Central memory CD8-positive, alpha-beta T cell (primary cell): ENCODE measurements at regions not wholly inside any gene's neighbourhood (a gene's known extent, or its start where the extent isn't known, plus 50 kb on each side); places are given as distances from the start of the nearest gene placed in this dataset.

Source experiments
- ATAC-seq: fragments of 150-1000 bp; cut with Tn5 transposase; replicated peaks from 2 replicates; pipeline ENCODE4 v1.10.0; 2022; ENCODE audit warnings: mild to moderate bottlenecking, moderate FRiP score, moderate number of reproducible peaks; ENCODE audit not compliant: poor library complexity, severe bottlenecking; ENCODE audit errors: extremely low read depth
- DNase-seq, 2 donors: peaks; one replicate each; pipeline ENCODE4 v3.0.0; 2021; ENCODE audit warnings: low spot score in 2 of 2
- H3K27ac Mint-ChIP-seq: one replicate; pipeline ENCODE4 v1.8.0; 2022; ENCODE audit warnings: low read depth, mild to moderate bottlenecking, moderate library complexity, mixed read lengths
- H3K27me3 Mint-ChIP-seq: one replicate; pipeline ENCODE4 v1.8.0; 2022; ENCODE audit warnings: mixed read lengths
- H3K36me3 Mint-ChIP-seq: one replicate; pipeline ENCODE4 v1.8.0; 2022; ENCODE audit warnings: mild to moderate bottlenecking, moderate library complexity, mixed read lengths; ENCODE audit not compliant: insufficient read depth
- H3K4me1 Mint-ChIP-seq: one replicate; pipeline ENCODE4 v1.8.0; 2022; ENCODE audit warnings: mixed read lengths
- H3K4me3 Mint-ChIP-seq: one replicate; pipeline ENCODE4 v1.8.0; 2022; ENCODE audit warnings: mild to moderate bottlenecking, moderate library complexity, mixed read lengths
- H3K9me3 Mint-ChIP-seq: one replicate; pipeline ENCODE4 v1.8.0; 2022; ENCODE audit warnings: mixed read lengths

DNA sequence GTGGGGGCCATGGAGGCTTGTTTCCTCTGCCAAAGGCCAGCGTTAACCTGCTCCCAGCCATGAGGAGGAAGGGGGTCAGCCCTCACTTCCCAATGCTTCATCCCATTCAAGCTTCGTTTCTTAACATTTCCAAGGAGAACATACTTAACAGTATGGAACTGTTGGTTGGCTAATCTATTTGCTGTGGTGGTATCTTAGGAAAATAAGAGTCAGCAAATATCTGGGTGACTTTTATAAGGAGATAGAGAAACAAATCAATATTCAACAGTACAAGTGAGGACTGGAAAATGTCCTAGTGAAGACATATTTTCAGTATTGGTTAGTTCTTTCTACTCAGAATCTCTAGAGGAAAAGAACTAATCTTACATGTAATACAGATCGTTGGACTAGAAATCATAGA, 223.8 kb upstream of the ARRDC4 start:
- DNase-seq = no peak
- H3K9me3 Mint-ChIP-seq = no peaks in the 10 kb centered on the region

DNA sequence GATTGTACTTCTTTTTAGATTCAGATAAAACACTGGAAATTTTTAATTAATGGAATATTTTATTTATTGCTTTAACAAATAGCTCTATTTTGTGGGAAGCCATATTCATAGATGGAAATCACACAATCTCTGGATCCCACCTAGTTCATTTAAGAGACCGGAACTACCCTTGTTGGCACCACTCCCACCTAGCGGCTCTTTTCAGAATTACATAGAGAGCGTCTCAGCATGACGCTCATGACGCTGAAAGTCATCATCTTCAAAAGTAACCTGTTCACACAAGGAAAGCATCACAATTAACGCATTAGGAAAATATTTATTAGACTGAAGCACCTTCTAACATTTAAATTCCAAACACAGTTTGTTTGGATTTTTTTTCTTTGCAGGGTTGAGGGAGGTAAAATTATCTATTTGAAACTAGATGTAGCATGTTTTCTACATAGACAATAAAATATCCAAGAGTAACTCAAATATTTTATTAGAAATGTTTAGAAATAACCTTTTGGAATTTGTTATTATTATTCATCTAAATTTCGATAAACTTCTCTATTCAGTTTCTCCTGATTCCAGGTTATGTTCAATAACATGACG, 214.9 kb upstream of the ARRDC4 start:
- DNase-seq = no peak

More for the DNA sequence above, 223.8 kb upstream of the ARRDC4 start:
- no peaks in the 10 kb centered on the region for H3K4me1 Mint-ChIP-seq
- ATAC-seq = no peak
- H3K27ac Mint-ChIP-seq = no peak overlapping the region
- no peak overlapping the region for H3K4me3 Mint-ChIP-seq
- no peaks in the 10 kb centered on the region for H3K27me3 Mint-ChIP-seq
- H3K36me3 Mint-ChIP-seq = peaks cover 2% of the 10 kb centered on the region

DNA sequence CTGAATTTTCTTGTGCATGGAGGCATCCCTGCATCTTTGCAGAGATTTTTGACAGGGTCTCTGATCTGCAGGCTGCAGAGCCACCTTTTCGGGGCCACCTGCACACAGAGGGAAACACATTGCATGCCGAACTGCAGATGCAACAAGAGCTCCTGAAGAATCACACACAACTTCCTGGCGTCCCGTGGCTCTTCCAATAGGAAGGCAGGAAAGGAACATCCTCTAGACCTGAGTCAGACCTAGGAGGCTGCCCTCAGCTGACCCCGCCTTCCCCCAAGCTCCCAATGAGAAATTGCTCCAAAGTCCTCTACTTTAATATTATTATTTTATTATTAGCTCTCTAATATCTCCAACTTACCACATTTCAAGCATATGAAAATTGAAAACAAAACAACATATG, 213.2 kb upstream of the ARRDC4 start:
- DNase-seq (no peak), ATAC-seq (no peak)
- Mint-ChIP-seq H3K27ac (no peak overlapping the region), H3K4me1 (no peaks in the 10 kb centered on the region), H3K36me3 (no peaks in the 10 kb centered on the region), H3K4me3 (no peak overlapping the region), H3K27me3 (no peaks in the 10 kb centered on the region), H3K9me3 (no peaks in the 10 kb centered on the region)

More for the DNA sequence above, 214.9 kb upstream of the ARRDC4 start:
- H3K27ac Mint-ChIP-seq = no peak overlapping the region
- H3K4me3 Mint-ChIP-seq = no peak overlapping the region
- ATAC-seq = no peak
- H3K9me3 Mint-ChIP-seq = no peaks in the 10 kb centered on the region
- H3K36me3 Mint-ChIP-seq = no peaks in the 10 kb centered on the region
- no peaks in the 10 kb centered on the region for H3K4me1 Mint-ChIP-seq
- no peaks in the 10 kb centered on the region for H3K27me3 Mint-ChIP-seq

DNA sequence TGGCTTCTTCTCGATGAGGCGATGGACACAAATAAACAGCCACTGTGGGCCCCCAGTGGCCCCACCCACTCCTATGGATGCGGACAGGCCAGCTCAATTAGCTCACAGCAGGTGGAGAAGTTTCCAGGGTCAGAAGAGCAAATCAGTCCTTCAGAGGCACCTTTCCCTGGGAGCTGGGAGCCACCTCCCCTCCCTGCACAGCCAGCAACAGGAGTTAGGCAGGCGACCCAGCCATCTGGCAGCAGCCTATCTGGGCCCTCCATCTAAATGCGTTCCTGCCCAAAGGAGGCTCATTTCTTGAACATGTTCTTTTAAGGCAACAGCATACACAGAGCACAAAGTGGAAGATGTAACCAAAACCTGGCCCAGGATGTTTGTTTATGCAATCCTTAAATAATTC, 211.9 kb upstream of the ARRDC4 start:
- Mint-ChIP-seq H3K27ac (no peak overlapping the region), H3K4me1 (no peaks in the 10 kb centered on the region), H3K36me3 (no peaks in the 10 kb centered on the region), H3K4me3 (no peak overlapping the region), H3K27me3 (no peaks in the 10 kb centered on the region), H3K9me3 (no peaks in the 10 kb centered on the region)
- DNase-seq (no peak), ATAC-seq (no peak)

DNA sequence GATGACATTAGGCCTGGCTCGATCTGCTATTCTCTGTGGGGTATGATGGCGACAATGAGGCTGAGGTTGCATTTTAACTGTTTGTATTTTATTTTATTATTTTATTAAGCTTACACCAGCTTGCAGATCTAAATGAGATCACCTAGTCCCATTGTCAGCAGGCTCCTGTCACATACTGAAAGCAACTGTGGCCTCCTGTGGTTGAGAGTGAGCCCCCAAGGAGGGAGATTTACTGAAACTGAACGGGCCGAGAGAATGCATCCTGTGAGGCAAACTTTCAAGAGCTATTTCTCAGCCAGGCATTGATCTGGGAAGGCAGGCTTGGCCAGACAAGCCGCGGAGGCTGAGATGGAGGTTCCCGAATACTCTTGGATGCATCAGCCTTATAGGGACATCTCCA, 210.4 kb upstream of the ARRDC4 start:
- Mint-ChIP-seq H3K4me1 (no peaks in the 10 kb centered on the region), H3K36me3 (no peaks in the 10 kb centered on the region), H3K4me3 (no peak overlapping the region), H3K27ac (no peak overlapping the region), H3K9me3 (no peaks in the 10 kb centered on the region), H3K27me3 (no peaks in the 10 kb centered on the region)
- no peak for ATAC-seq
- DNase-seq = no peak

DNA sequence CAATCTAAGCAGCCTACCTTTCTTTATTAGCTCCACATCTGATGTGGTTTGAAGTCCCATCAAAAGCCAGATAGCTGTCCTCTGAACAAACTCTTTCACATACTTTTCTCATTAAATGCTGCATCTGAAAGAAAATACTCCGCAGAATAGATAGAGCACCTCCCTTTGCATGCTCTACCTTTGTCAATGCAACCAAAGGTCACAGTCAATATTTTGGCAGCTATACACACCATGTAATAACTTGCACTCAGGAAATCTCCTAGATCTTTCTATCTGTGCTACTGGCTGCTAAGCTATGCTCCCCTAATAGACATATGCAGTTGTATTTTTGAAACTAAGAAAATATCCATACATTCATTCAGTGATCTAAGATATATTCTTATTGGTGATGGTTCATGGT, 204.8 kb upstream of the ARRDC4 start:
- DNase-seq (no peak), ATAC-seq (no peak)
- Mint-ChIP-seq H3K27ac (no peak overlapping the region), H3K4me3 (no peak overlapping the region), H3K9me3 (no peaks in the 10 kb centered on the region), H3K4me1 (no peaks in the 10 kb centered on the region), H3K27me3 (no peaks in the 10 kb centered on the region), H3K36me3 (no peaks in the 10 kb centered on the region)

DNA sequence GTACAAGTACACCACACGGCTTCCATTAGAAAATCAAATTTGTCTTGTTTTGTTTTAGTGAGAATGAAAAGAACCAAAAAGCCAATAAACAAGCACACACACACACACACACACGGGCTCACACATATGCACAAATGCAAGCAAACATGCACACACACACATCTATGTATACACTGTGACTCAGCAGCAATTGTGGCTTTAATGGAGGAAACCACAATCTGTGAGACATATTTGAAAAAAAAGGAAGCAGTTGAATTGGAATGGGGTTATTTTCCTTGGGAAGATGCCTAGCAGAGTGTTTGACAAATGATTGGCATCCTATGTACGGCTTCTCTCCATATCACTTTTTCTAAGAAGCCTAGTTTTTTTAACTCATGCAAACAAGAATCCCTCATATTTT, 201.1 kb upstream of the ARRDC4 start:
- Mint-ChIP-seq H3K4me3 (no peak overlapping the region), H3K27me3 (no peaks in the 10 kb centered on the region), H3K36me3 (no peaks in the 10 kb centered on the region), H3K4me1 (no peaks in the 10 kb centered on the region), H3K9me3 (peaks cover 5% of the 10 kb centered on the region), H3K27ac (no peak overlapping the region)
- no peak for DNase-seq
- ATAC-seq = no peak

DNA sequence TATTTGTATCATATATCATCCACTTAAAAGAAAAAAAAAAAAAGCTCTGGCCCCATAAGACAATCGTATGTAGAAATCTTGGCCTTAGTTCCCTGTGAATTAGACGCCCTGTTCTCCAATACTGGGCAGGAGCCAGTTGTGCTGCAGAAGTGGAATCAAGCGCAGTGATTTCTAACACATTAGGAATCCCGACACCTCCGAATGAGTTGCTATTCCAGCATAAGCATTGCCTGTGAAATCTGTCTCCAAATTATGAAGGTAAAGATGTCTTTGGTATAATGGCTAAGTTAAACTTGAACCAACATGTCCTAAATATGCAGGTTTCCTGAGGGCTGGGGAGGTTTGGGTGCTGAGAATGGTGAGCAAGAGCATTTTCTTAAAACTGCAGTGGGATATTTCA, 199.4 kb upstream of the ARRDC4 start:
- H3K4me1 Mint-ChIP-seq = no peaks in the 10 kb centered on the region
- peaks cover 5% of the 10 kb centered on the region for H3K9me3 Mint-ChIP-seq
- no peak overlapping the region for H3K27ac Mint-ChIP-seq
- no peaks in the 10 kb centered on the region for H3K36me3 Mint-ChIP-seq
- ATAC-seq (no peak), DNase-seq (no peak)
- no peak overlapping the region for H3K4me3 Mint-ChIP-seq
- no peaks in the 10 kb centered on the region for H3K27me3 Mint-ChIP-seq

DNA sequence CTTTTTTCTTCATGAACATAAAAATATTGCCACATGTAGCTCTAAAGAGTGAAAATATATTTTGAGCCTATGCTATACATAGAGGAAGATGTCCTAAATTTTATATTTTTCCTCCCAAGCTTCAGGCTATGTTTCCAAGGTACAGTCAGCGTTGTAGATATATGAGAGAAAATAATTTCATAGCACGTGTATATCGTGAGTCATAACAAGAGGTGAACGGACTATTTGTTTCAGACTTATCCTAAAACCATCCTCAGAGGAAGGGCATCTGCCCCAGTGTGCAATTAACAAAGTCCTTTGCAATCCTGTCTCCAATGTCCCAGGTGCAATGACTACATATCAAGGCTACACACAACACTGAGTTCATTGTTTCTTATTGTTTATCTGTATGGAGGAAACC, 177.3 kb upstream of the ARRDC4 start:
- Mint-ChIP-seq H3K27me3 (no peaks in the 10 kb centered on the region), H3K4me3 (no peak overlapping the region), H3K9me3 (no peaks in the 10 kb centered on the region), H3K4me1 (no peaks in the 10 kb centered on the region), H3K27ac (no peak overlapping the region), H3K36me3 (no peaks in the 10 kb centered on the region)
- DNase-seq = no peak
- no peak for ATAC-seq

DNA sequence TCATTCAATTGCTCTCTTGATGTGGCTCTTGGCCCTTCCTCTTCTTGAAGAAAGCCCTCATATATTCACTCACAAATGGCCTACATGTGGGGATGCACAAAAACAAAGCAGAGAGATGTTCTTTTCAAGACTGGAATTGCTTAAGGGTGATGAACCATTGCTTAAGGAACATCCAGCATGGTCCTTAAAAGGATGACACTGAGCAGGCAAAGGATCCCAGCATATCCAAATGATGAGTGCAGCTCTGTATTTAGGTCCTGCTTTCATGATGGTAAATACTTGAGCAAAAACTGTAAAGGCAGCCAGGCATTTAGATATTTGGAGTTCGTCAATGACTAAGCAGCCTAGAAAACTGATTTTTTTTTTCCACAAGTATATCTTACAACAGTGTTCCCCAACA, 173.8 kb upstream of the ARRDC4 start:
- ATAC-seq = no peak
- H3K4me3 Mint-ChIP-seq = no peak overlapping the region
- no peaks in the 10 kb centered on the region for H3K4me1 Mint-ChIP-seq
- DNase-seq = no peak
- H3K9me3 Mint-ChIP-seq = peaks cover 11% of the 10 kb centered on the region
- no peaks in the 10 kb centered on the region for H3K36me3 Mint-ChIP-seq
- H3K27ac Mint-ChIP-seq = no peak overlapping the region
- H3K27me3 Mint-ChIP-seq = no peaks in the 10 kb centered on the region

DNA sequence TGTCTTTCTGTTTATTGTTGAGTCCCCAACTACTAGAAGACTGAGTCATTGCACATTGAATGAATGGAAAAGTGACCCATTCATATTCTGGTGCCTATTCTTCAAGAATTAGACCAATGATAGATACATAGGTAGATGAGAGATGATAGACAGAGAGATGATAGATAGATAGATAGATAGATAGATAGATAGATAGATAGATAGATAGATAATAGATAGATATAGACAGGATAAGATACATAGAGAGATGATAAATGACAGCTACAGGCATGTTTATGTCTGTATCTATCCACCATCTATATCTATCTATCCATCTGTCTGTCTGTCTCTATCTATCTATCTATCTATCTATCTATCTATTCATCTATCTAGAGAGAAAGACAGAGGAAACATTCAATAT, 170.3 kb upstream of the ARRDC4 start:
- peaks cover 15% of the 10 kb centered on the region for H3K9me3 Mint-ChIP-seq

DNA sequence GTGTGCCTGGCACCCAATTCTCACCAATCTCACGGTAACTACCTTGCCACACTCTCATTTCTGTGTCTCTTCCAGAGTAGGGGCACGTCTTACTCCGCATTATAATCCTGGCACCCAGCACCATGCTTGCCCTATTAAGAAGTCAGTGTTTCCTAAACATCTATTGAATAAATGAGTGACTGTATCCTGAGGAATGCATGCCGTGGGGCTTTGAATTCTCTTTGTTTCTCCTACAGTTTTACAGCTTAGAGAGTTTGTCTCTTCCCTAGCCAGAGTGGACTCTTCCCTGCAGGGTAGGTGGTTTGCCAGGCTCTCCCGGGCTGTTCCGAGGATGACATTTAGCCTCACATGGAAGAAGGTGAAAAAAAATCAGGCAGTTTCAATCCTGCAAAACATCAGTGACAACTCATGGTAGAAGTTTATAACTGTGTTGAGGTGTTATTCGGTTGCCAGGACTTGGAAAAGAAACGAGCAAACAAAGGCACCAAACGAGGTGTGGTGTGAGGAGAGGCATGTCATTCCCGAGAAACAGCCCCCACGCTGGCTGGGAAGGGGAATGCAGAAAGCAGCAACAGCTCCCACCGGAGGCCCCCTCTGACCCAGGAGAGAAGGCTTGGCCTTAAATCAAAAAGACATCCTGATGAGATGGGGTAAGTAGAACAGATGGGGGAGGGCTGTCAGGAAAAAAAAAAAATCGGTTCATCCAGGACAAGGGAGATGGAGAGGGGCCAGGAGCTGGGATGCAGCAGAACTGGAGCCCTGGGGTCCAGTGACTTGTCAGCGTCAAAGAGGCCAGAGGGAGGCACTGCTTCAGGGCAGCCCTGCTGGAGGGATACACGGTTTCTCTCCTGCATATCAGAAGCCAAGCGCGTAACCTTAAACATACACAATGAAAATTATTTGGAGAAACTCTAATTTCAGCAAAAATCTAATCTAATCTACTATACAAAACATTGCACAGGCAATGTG, 168.4 kb upstream of the ARRDC4 start:
- Mint-ChIP-seq H3K9me3 (peaks cover 15% of the 10 kb centered on the region), H3K36me3 (no peaks in the 10 kb centered on the region), H3K4me1 (no peaks in the 10 kb centered on the region), H3K27ac (no peak overlapping the region), H3K27me3 (no peaks in the 10 kb centered on the region), H3K4me3 (no peak overlapping the region)
- DNase-seq (no peak), ATAC-seq (no peak)

More for the DNA sequence above, 170.3 kb upstream of the ARRDC4 start:
- no peaks in the 10 kb centered on the region for H3K27me3 Mint-ChIP-seq
- DNase-seq = no peak
- H3K4me3 Mint-ChIP-seq = no peak overlapping the region
- ATAC-seq = no peak
- H3K36me3 Mint-ChIP-seq = no peaks in the 10 kb centered on the region
- H3K27ac Mint-ChIP-seq = no peak overlapping the region
- H3K4me1 Mint-ChIP-seq = no peaks in the 10 kb centered on the region

DNA sequence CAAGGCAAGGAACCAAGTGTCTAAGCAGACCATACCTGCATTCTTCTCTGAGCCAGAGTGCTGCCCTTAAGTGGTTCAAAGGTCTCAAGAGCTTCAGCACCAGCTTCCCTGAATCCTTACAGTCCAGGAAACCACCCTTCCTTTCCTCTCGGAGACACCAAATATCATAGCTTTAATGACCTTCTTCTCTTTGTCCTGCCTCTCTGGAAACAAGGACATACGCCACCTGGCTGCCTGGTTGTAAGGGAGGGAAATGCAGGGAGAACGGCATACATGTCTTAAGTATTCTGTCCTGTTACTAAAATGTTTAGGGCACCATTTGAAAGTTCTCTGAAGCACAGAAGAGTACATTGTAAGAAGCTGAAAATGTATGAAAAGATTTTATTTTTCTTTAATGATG, 155.6 kb upstream of the ARRDC4 start:
- no peak for ATAC-seq
- Mint-ChIP-seq H3K27me3 (no peaks in the 10 kb centered on the region), H3K4me1 (no peaks in the 10 kb centered on the region), H3K36me3 (no peaks in the 10 kb centered on the region), H3K4me3 (no peak overlapping the region), H3K27ac (no peak overlapping the region), H3K9me3 (peaks cover 10% of the 10 kb centered on the region)
- no peak for DNase-seq
